Activated CD4-positive, alpha-beta T cell treated with anti-CD3 and anti-CD28 coated beads for 4 hours (primary cell): ENCODE measurements at regions not wholly inside any gene's neighbourhood (a gene's known extent, or its start where the extent isn't known, plus 50 kb on each side); places are given as distances from the start of the nearest gene placed in this dataset.
"Not testable (repeated sequence)": the region's sequence is repeated elsewhere in the genome, so short reads cannot be mapped to it uniquely, and the experiment has no call there.

Experiments used
- DNase-seq, 2 donors: peaks; one replicate each; pipeline ENCODE4 v3.0.0-alpha.2; 2020

GRCh38 chr20:48374991-48375595 lies 452.7 kb downstream of the PREX1 start:
- DNase-seq, result no peak

- DNase-seq, result not testable (repeated sequence)
Observed at GRCh38 chr20:48374031-48374907, 453.5 kb downstream of the PREX1 start.

- no peak for DNase-seq
Observed at GRCh38 chr20:48373555-48373934, 454.3 kb downstream of the PREX1 start.

- not testable (repeated sequence) for DNase-seq
Observed at GRCh38 chr20:48372851-48373554, 454.8 kb downstream of the PREX1 start.

GRCh38 chr20:48371211-48371610 lies 456.6 kb downstream of the PREX1 start:
- DNase-seq, result no peak

- not testable (repeated sequence) for DNase-seq
Observed at GRCh38 chr20:48368580-48369021, 459.2 kb downstream of the PREX1 start.

- DNase-seq, result not testable (repeated sequence)
Observed at GRCh38 chr20:48367541-48368358, 460.0 kb downstream of the PREX1 start.

- no peak for DNase-seq
Observed at GRCh38 chr20:48366230-48366629, 461.6 kb downstream of the PREX1 start.

GRCh38 chr20:48364688-48365421 lies 462.9 kb downstream of the PREX1 start:
- no peak for DNase-seq

GRCh38 chr20:48364055-48364454 lies 463.7 kb downstream of the PREX1 start:
- DNase-seq, result no peak

GRCh38 chr20:48360342-48360975 lies 467.3 kb downstream of the PREX1 start:
- no peak for DNase-seq

- DNase-seq, result no peak
Observed at GRCh38 chr20:48359692-48360341, 468.0 kb downstream of the PREX1 start.

GRCh38 chr20:48359055-48359390 lies 468.8 kb downstream of the PREX1 start:
- not testable (repeated sequence) for DNase-seq

GRCh38 chr20:48358176-48359054 lies 469.4 kb downstream of the PREX1 start:
- no peak for DNase-seq

GRCh38 chr20:48357714-48358113 lies 470.1 kb downstream of the PREX1 start:
- no peak for DNase-seq

- no peak for DNase-seq
Observed at GRCh38 chr20:48354903-48355302, 472.9 kb downstream of the PREX1 start.

- no peak for DNase-seq
Observed at GRCh38 chr20:48354320-48354876, 473.4 kb downstream of the PREX1 start.

- DNase-seq, result no peak
Observed at GRCh38 chr20:48352628-48353027, 475.2 kb downstream of the PREX1 start.

GRCh38 chr20:48352042-48352441 lies 475.8 kb downstream of the PREX1 start:
- DNase-seq, result no peak
